ENCODE measurements at regions not wholly inside any gene's neighbourhood (a gene's known extent, or its start where the extent isn't known, plus 50 kb on each side); places are given as distances from the start of the nearest gene placed in this dataset.

GRCh38 chr18:67876871-67877270 is 360.4 kb upstream of the DSEL start:
- in situ Hi-C loops (cut with HindIII; ENCODE audit: low pct_unique_long_range_greater_than_20kb, low sequenced_read_pairs): no loop called here
- Histone ChIP-seq H3K4me3 (ENCODE audit: low read depth in 2 of 2, low read length in 2 of 2) (no peak overlapping the region), H3K4me1 (ENCODE audit: control insufficient read depth, insufficient read depth, low read length) (no peaks in the 10 kb centered on the region), H3K36me3 (ENCODE audit: control insufficient read depth, insufficient read depth, low read length) (no peaks in the 10 kb centered on the region), H3K9me3 (ENCODE audit: control insufficient read depth, insufficient read depth, low read depth, low read length) (no peaks in the 10 kb centered on the region), H3K27ac (ENCODE audit: low read length) (no peak overlapping the region), H3K27me3 (ENCODE audit: control insufficient read depth, insufficient read depth, low read length) (no peaks in the 10 kb centered on the region)
- ATAC-seq (no peak), DNase-seq (ENCODE audit: low read depth, low spot score) (no peak)
- TF ChIP-seq POLR2AphosphoS5 (IDR thresholded peaks at IDR 0.05; ENCODE audit: low read depth, low read length) (no peak), CTCF (IDR thresholded peaks at IDR 0.05) (no peak), SIN3A (IDR thresholded peaks at IDR 0.05; ENCODE audit: borderline replicate concordance, insufficient read depth, low read depth, low read length) (no peak)
- TF ChIP-seq, protein P1, sequence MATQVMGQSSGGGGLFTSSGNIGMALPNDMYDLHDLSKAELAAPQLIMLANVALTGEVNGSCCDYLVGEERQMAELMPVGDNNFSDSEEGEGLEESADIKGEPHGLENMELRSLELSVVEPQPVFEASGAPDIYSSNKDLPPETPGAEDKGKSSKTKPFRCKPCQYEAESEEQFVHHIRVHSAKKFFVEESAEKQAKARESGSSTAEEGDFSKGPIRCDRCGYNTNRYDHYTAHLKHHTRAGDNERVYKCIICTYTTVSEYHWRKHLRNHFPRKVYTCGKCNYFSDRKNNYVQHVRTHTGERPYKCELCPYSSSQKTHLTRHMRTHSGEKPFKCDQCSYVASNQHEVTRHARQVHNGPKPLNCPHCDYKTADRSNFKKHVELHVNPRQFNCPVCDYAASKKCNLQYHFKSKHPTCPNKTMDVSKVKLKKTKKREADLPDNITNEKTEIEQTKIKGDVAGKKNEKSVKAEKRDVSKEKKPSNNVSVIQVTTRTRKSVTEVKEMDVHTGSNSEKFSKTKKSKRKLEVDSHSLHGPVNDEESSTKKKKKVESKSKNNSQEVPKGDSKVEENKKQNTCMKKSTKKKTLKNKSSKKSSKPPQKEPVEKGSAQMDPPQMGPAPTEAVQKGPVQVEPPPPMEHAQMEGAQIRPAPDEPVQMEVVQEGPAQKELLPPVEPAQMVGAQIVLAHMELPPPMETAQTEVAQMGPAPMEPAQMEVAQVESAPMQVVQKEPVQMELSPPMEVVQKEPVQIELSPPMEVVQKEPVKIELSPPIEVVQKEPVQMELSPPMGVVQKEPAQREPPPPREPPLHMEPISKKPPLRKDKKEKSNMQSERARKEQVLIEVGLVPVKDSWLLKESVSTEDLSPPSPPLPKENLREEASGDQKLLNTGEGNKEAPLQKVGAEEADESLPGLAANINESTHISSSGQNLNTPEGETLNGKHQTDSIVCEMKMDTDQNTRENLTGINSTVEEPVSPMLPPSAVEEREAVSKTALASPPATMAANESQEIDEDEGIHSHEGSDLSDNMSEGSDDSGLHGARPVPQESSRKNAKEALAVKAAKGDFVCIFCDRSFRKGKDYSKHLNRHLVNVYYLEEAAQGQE (IDR thresholded peaks at IDR 0.05; ENCODE audit: insufficient read depth in 1 of 2, low read depth in 2 of 2, low read length in 1 of 2): no peak
- BruUV-seq (replicated peaks): no TSS peak
- intact Hi-C loops (cut with micrococcal nuclease; ENCODE audit: unreplicated experiment): no loop called here
- ChIA-PET POLR2A (no interaction called here), CTCF (no interaction called here)

GRCh38 chr18:67875944-67876343 is 359.4 kb upstream of the DSEL start:
- no peak for DNase-seq (ENCODE audit: low read depth, low spot score)
- Histone ChIP-seq H3K27ac (ENCODE audit: low read length) (no peak overlapping the region), H3K9me3 (ENCODE audit: control insufficient read depth, insufficient read depth, low read depth, low read length) (no peaks in the 10 kb centered on the region), H3K36me3 (ENCODE audit: control insufficient read depth, insufficient read depth, low read length) (no peaks in the 10 kb centered on the region), H3K4me3 (ENCODE audit: low read depth in 2 of 2, low read length in 2 of 2) (no peak overlapping the region), H3K4me1 (ENCODE audit: control insufficient read depth, insufficient read depth, low read length) (no peaks in the 10 kb centered on the region), H3K27me3 (ENCODE audit: control insufficient read depth, insufficient read depth, low read length) (no peaks in the 10 kb centered on the region)
- intact Hi-C loops (cut with micrococcal nuclease; ENCODE audit: unreplicated experiment): no loop called here
- POLR2A ChIA-PET: no interaction called here
- no TSS peak for BruUV-seq (replicated peaks)
- CTCF ChIA-PET: no interaction called here
- ATAC-seq: no peak
- TF ChIP-seq CTCF (IDR thresholded peaks at IDR 0.05) (no peak), POLR2AphosphoS5 (IDR thresholded peaks at IDR 0.05; ENCODE audit: low read depth, low read length) (no peak), SIN3A (IDR thresholded peaks at IDR 0.05; ENCODE audit: borderline replicate concordance, insufficient read depth, low read depth, low read length) (no peak), TCF7L2 (IDR thresholded peaks at IDR 0.05; ENCODE audit: low read depth, low read length) (no peak)
- TF ChIP-seq, protein P1 (IDR thresholded peaks at IDR 0.05; ENCODE audit: insufficient read depth in 1 of 2, low read depth in 2 of 2, low read length in 1 of 2): no peak
- in situ Hi-C loops (cut with HindIII; ENCODE audit: low pct_unique_long_range_greater_than_20kb, low sequenced_read_pairs): no loop called here
